ENCODE measurements at regions not wholly inside any gene's neighbourhood (a gene's known extent, or its start where the extent isn't known, plus 50 kb on each side); places are given as distances from the start of the nearest gene placed in this dataset.
"Not testable (repeated sequence)": the region's sequence is repeated elsewhere in the genome, so short reads cannot be mapped to it uniquely, and the experiment has no call there.

DNA sequence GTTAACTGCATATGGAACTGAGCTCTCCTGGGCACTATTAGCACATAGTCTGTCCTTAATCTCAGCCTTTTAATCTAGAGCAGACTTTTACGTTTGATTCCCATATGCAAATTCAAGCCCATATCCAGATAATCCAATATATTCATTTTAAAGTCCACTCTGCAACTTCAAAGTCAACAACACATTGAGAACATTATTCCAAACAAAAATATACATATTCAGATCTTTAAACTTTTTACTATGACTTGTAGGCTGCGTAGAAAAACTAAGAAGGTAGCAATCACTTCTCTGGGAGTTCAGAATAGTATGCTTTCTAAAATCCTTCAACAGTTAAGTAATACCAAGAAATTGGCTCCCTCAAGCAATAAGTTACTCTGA is 499.4 kb downstream of the SPATA31D1 start:
- POLR2A ChIA-PET: no interaction called here
- CTCF ChIA-PET: no interaction called here

- POLR2A ChIA-PET: no interaction called here
- CTCF ChIA-PET: no interaction called here
These were observed 500.0 kb downstream of the SPATA31D1 start for GRCh38 chr9:82488313-82489200.

DNA sequence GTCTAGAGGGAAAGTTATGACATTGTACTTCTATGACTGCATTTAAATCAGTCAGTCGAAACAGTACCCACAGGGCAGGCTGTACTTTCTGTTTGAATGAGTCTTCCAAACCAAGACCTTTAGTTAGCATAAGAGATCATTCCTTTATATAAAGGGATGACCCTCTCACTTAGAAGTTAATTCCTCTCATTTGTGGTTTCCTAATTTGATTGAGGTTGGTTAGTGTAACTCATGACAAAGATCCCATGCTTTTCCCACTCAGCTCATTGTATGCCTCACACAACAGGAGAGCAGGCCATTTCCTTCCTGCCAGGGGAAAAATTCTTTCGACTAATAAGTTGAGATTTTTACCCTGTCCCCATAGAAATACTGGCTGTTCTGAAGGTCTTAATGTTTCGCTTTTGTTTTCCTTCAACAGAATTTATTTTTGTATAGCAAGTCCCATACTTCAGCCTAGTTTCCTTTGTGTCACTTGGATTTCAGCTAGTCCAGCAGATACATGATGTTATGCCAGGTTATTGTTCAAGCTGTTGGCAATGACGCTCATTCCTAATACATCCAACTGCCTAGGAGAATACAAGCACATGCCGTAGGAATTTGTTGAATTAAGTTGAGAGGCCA is 500.7 kb downstream of the SPATA31D1 start:
- CTCF ChIA-PET: no interaction called here
- POLR2A ChIA-PET: no interaction called here

- ChIA-PET CTCF (no interaction called here), POLR2A (no interaction called here)
These were observed 501.5 kb downstream of the SPATA31D1 start for GRCh38 chr9:82490019-82490499.

DNA sequence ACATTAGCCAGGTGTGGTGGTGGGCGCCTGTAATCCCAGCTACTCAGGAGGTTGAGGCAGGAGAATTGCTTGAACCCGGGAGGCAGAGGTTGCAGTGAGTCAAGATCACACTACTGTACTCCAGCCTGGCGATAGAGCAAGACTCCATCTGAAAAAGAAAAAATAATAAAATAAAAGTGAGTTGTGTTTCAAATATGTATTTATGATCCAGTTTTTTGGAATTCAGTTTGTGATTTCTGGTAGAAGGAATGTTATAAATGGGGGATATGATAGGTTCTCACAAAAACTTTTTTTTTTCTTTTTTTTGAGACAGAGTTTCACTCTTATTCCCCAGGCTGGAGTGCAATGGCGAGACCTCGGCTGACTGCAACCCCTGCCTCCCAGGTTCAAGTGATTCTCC is 502.2 kb downstream of the SPATA31D1 start:
- POLR2A ChIA-PET, CTCF ChIA-PET: not testable (repeated sequence)

GRCh38 chr9:82491604-82492003 is 503.0 kb downstream of the SPATA31D1 start:
- ChIA-PET CTCF (no interaction called here), POLR2A (no interaction called here)

GRCh38 chr9:82492274-82492673 is 503.7 kb downstream of the SPATA31D1 start:
- POLR2A ChIA-PET: no interaction called here

GRCh38 chr9:82495884-82496777 is 507.6 kb downstream of the SPATA31D1 start:
- POLR2A ChIA-PET: no interaction called here
- CTCF ChIA-PET: no interaction called here

More at GRCh38 chr9:82492274-82492673, 503.7 kb downstream of the SPATA31D1 start:
- CTCF ChIA-PET: no interaction called here

GRCh38 chr9:82498541-82499317 is 510.2 kb downstream of the SPATA31D1 start:
- ChIA-PET CTCF (no interaction called here), POLR2A (no interaction called here)

DNA sequence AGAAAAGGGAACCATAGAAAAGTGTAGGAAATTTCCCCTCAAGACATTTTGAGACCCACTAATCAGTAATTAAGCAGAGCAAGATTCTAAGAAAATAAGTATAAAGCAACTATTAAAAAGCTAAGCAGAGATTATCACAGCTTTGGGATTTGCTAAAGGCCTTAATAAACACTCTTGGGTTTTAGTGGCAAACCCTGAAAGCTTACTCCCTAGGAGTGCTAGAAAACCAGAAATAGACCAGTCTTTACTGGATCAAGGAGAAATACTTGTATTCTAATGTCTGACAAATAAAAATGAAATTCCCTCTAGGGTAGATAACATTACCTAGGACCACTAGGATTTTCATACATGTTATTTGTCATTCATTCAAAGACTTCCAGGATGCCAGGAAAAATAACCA is 510.8 kb downstream of the SPATA31D1 start:
- POLR2A ChIA-PET: no interaction called here
- CTCF ChIA-PET: no interaction called here

- ChIA-PET POLR2A (no interaction called here), CTCF (no interaction called here)
These were observed 516.0 kb downstream of the SPATA31D1 start for GRCh38 chr9:82504620-82505019.

- POLR2A ChIA-PET: no interaction called here
- CTCF ChIA-PET: no interaction called here
These were observed 523.1 kb downstream of the SPATA31D1 start for GRCh38 chr9:82511626-82512025.

- CTCF ChIA-PET: no interaction called here
- POLR2A ChIA-PET: no interaction called here
These were observed 524.2 kb downstream of the SPATA31D1 start for GRCh38 chr9:82512728-82513127.

- POLR2A ChIA-PET: no interaction called here
These were observed 524.7 kb downstream of the SPATA31D1 start for GRCh38 chr9:82513242-82513751.

DNA sequence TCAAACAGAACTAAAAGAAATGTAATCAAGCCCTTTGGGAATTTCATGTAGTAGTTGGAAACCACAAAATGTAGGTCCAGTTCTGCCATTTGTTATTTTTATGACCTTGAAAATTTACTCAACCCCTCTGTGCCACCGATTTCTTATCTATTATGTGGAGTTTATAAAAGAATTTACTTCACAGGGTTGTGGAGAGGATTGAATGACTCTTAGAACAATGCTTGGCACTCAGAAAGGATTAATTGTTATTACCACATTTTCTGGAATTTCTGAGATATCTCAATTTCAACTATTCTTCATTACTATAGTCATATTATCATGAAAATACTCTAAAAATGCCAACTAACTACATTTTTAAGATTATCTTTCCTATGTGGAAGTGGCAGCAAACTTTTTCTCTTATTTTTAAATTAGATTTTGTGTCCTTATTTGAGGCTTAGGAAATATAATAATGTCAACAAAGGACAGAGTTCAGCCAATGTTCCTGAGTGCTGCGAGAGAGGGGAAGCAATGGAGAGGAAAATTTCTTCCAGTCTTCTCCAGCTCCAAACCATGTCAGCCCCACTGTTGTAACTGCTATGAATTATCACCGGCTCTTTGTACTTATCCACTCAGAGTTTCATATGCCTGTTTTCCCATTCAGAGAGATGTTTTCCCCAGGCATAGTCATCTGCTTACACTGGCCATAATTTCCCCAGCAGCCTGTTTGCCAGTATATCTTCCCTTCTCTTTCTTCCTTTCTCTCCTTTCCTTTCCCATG is 525.6 kb downstream of the SPATA31D1 start:
- POLR2A ChIA-PET: no interaction called here
- CTCF ChIA-PET: no interaction called here

More at GRCh38 chr9:82513242-82513751, 524.7 kb downstream of the SPATA31D1 start:
- CTCF ChIA-PET: no interaction called here

- ChIA-PET POLR2A (no interaction called here), CTCF (no interaction called here)
These were observed 530.3 kb downstream of the SPATA31D1 start for GRCh38 chr9:82518868-82519267.

DNA sequence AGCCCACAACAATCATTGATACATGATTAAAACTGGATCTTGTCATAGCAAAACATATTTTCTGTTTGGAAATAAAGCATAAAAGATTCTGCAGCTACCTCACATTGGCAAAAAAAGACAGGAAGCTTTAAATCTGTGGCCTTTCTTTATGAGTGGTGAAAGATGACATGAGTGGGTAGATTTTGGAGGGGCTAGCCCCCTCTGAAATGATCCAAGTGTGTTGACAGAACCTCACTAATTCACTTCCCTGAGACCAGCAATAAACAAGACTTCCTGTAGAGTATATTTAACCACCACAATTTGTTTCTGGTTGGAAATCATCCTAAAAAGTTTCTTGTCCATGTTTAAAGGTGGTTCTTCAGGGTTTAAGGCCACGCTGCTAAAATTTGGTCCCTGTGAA is 530.8 kb downstream of the SPATA31D1 start:
- ChIA-PET POLR2A (no interaction called here), CTCF (no interaction called here)

DNA sequence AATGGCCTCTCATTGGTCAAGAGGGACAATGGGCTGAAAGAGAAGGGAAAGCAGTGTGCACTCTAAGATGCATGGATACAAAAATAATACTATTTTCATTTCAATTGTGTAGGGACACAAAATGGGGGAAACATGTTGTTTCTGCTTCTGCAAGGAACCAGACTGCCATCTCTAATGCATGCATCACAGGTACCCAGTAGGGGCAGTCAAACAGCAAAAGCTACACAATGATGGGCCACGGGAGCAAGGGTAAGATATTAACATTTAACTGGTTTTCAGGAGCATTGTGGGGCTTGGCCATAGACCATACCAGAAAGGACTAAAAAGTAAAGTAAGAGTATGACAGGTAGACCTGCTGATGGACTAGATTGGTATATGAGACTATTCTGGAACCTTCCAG is 535.8 kb downstream of the SPATA31D1 start:
- CTCF ChIA-PET: no interaction called here
- POLR2A ChIA-PET: no interaction called here

- ChIA-PET POLR2A (no interaction called here), CTCF (no interaction called here)
These were observed 536.4 kb downstream of the RASEF start for GRCh38 chr9:82526577-82526976.
